OCI-LY7 (cell line): ENCODE measurements at regions not wholly inside any gene's neighbourhood (a gene's known extent, or its start where the extent isn't known, plus 50 kb on each side); places are given as distances from the start of the nearest gene placed in this dataset. TPM values are rescaled to one million over a fixed set of nuclear protein-coding genes. Genes with fewer than 3 reads are reported as not detected.

Experiments
- BruUV-seq: library from RNA; stranded (reverse); fragments of 400-500 nt; replicated peaks from 2 replicates; lab custom pipeline; 2021; lab: Mats Ljungman, UMichigan
- CTCF ChIA-PET: fragments of 300-600 bp; sonication (Branson Sonifier 250); formaldehyde crosslinking; loops from one replicate; lab custom pipeline; 2022; ENCODE audit warnings: antibody characterized with exemption; ENCODE audit not compliant: unreplicated experiment; lab: Charles Lee
- POLR2A ChIA-PET: fragments of 300-600 bp; sonication (Branson Sonifier 250); formaldehyde crosslinking; loops from one replicate; lab custom pipeline; 2022; ENCODE audit warnings: antibody characterized with exemption; lab: Charles Lee
- DNase-seq: peaks from one replicate; pipeline ENCODE4 v3.0.0-alpha.2; 2015; ENCODE audit warnings: low spot score
- H2AFZ ChIP-seq: fragments of 200-600 bp; sonication (generic), shearing (Covaris generic); 2 replicates; pipeline ENCODE4 v1.6.1; 2014; ENCODE audit warnings: mild to moderate bottlenecking, antibody characterized with exemption, low read length, moderate library complexity
- H3K27ac ChIP-seq: fragments of 200-600 bp; sonication (generic); 2 replicates; pipeline ENCODE4 v1.5.1; 2014; ENCODE audit warnings: mixed run types, low read depth, mild to moderate bottlenecking, moderate library complexity, low read length, inconsistent platforms; ENCODE audit not compliant: poor library complexity, severe bottlenecking
- H3K36me3 ChIP-seq: fragments of 200-600 bp; sonication (generic); 2 replicates; pipeline ENCODE4 v1.6.1; 2014; ENCODE audit warnings: mild to moderate bottlenecking, antibody characterized with exemption, low read length, moderate library complexity, mixed read lengths; ENCODE audit not compliant: insufficient read depth
- H3K4me1 ChIP-seq: fragments of 200-600 bp; sonication (generic); 2 replicates; pipeline ENCODE4 v1.5.1; 2014; ENCODE audit warnings: mild to moderate bottlenecking, low read length; ENCODE audit not compliant: insufficient read depth, poor library complexity, severe bottlenecking
- H3K4me2 ChIP-seq: fragments of 200-600 bp; sonication (generic); 2 replicates; pipeline ENCODE4 v1.6.1; 2014; ENCODE audit warnings: mild to moderate bottlenecking, low read length
- H3K4me3 ChIP-seq: fragments of 200-600 bp; sonication (generic); 2 replicates; pipeline ENCODE4 v1.5.1; 2014; ENCODE audit warnings: mild to moderate bottlenecking, low read depth, low read length; ENCODE audit not compliant: poor library complexity, severe bottlenecking
- H3K79me2 ChIP-seq: fragments of 200-600 bp; sonication (generic); 2 replicates; pipeline ENCODE4 v1.6.1; 2016; ENCODE audit warnings: low read depth, mild to moderate bottlenecking, low read length, moderate library complexity, mixed read lengths; ENCODE audit not compliant: insufficient read depth
- H3K9me2 ChIP-seq: fragments of 200-600 bp; sonication (generic); 2 replicates; pipeline ENCODE4 v1.6.1; 2016; ENCODE audit warnings: mild to moderate bottlenecking, low read length, mixed read lengths; ENCODE audit not compliant: insufficient read depth
- H3K9me3 ChIP-seq: fragments of 200-600 bp; sonication (generic); 2 replicates; pipeline ENCODE4 v1.6.1; 2014; ENCODE audit warnings: mild to moderate bottlenecking, mixed run types, low read length, mixed read lengths
- H4K20me1 ChIP-seq: fragments of 200-600 bp; sonication (generic); 2 replicates; pipeline ENCODE4 v1.6.1; 2014; ENCODE audit warnings: mild to moderate bottlenecking, antibody characterized with exemption, low read length, moderate library complexity, mixed read lengths; ENCODE audit not compliant: insufficient read depth
- CTCF ChIP-seq: fragments of 200-600 bp; sonication (generic); conservative IDR thresholded peaks from 2 replicates; pipeline ENCODE4 v1.5.1; 2014; ENCODE audit warnings: mild to moderate bottlenecking, antibody characterized with exemption, low read length, moderate library complexity, mixed read lengths
- EZH2phosphoT487 ChIP-seq: fragments of 200-600 bp; sonication (generic); IDR thresholded peaks from 2 replicates; pipeline ENCODE4 v1.6.1; 2018; ENCODE audit warnings: low read depth, borderline replicate concordance, mild to moderate bottlenecking, mixed run types, antibody characterized with exemption, low read length, moderate library complexity, mixed read lengths
- intact Hi-C: fragments of 100-400 bp; cut with micrococcal nuclease; formaldehyde crosslinking; loops from one replicate; pipeline ENCODE4 v1.10.0; 2022; ENCODE audit not compliant: unreplicated experiment
- microRNA-seq: library from miRNA; unstranded; fragments of <30 nt; microRNA quantifications from one replicate; pipeline ENCODE4 v1.2.0, GENCODE V29; 2022; ENCODE audit warnings: borderline replicate concordance
- small RNA-seq: library from RNA; depleted of rRNA; stranded (forward); fragments of <200 nt; gene quantifications from one replicate; pipeline ENCODE3, GENCODE V24; 2014

GRCh38 chr4:127579821-127580220, 52.9 kb upstream of the INTU start:
- H3K4me1 ChIP-seq: no peaks in the 10 kb centered on the region
- no peak for TF ChIP-seq CTCF
- TF ChIP-seq EZH2phosphoT487: no peak
- no peak overlapping the region for H3K4me3 ChIP-seq
- no peaks in the 10 kb centered on the region for H3K9me3 ChIP-seq
- BruUV-seq: no TSS peak
- H3K27ac ChIP-seq: no peak overlapping the region
- no peaks in the 10 kb centered on the region for H4K20me1 ChIP-seq
- ChIA-PET CTCF (no interaction called here), POLR2A (no interaction called here)
- no peak overlapping the region for H2AFZ ChIP-seq
- H3K4me2 ChIP-seq: no peak overlapping the region
- H3K36me3 ChIP-seq: no peaks in the 10 kb centered on the region
- DNase-seq: no peak
- intact Hi-C loops: no loop called here
- H3K79me2 ChIP-seq: no peaks in the 10 kb centered on the region
- no peaks in the 10 kb centered on the region for H3K9me2 ChIP-seq

- H3K9me3 ChIP-seq: no peaks in the 10 kb centered on the region
- H4K20me1 ChIP-seq: no peaks in the 10 kb centered on the region
- H3K9me2 ChIP-seq: no peaks in the 10 kb centered on the region
- no peaks in the 10 kb centered on the region for H3K4me1 ChIP-seq
- H3K27ac ChIP-seq: no peak overlapping the region
- intact Hi-C loops: no loop called here
- H3K4me2 ChIP-seq: no peak overlapping the region
- POLR2A ChIA-PET: no interaction called here
- no TSS peak for BruUV-seq
- no peaks in the 10 kb centered on the region for H3K79me2 ChIP-seq
- no peaks in the 10 kb centered on the region for H3K36me3 ChIP-seq
- H3K4me3 ChIP-seq: no peak overlapping the region
- CTCF ChIA-PET: no interaction called here
- no peak overlapping the region for H2AFZ ChIP-seq
- DNase-seq: no peak
- TF ChIP-seq CTCF: no peak
- TF ChIP-seq EZH2phosphoT487: no peak
These were observed 52.5 kb upstream of the INTU start for GRCh38 chr4:127580300-127580699.

- BruUV-seq: no TSS peak
- Histone ChIP-seq H3K4me1 (no peaks in the 10 kb centered on the region), H3K9me2 (no peaks in the 10 kb centered on the region), H3K27ac (no peak overlapping the region), H2AFZ (no peak overlapping the region), H3K79me2 (no peaks in the 10 kb centered on the region), H3K4me2 (no peak overlapping the region), H3K9me3 (no peaks in the 10 kb centered on the region), H3K4me3 (no peak overlapping the region), H4K20me1 (no peaks in the 10 kb centered on the region), H3K36me3 (no peaks in the 10 kb centered on the region)
- ChIA-PET POLR2A (no interaction called here), CTCF (no interaction called here)
- no peak for TF ChIP-seq EZH2phosphoT487
- TF ChIP-seq CTCF: no peak
- no peak for DNase-seq
- intact Hi-C loops: no loop called here
These were observed 51.9 kb upstream of the INTU start for GRCh38 chr4:127580891-127581290.

Small RNA genes in the stretch of these regions (microRNA-seq; reads per million reads assigned to microRNA genes)
- gene MIR2054: not detected

Small RNA genes in the stretch of these regions (small RNA-seq; reads per million reads assigned to genes)
- gene RF00019: not detected
